T-helper 1 cell treated with Interleukin-12 subunit alpha and Interleukin-12 subunit beta and Interleukin-4 antibody, amounts not matched to agents 30 ng/mL and 1 ng/mL, for 36 hours (primary cell): ENCODE measurements at regions not wholly inside any gene's neighbourhood (a gene's known extent, or its start where the extent isn't known, plus 50 kb on each side); places are given as distances from the start of the nearest gene placed in this dataset.

Experiments used
- intact Hi-C: fragments of 100-400 bp; cut with micrococcal nuclease; formaldehyde crosslinking; loops from one replicate; pipeline ENCODE4 v1.15.1; 2024

- intact Hi-C loops: loop anchor here (1.0 to 2.0 kb wide), 3 partner anchors 40 to 164 kb away; partner anchors contain the start of gene NOC3L
Measured at GRCh38 chr10:94279835-94280709, 82.7 kb downstream of the NOC3L start.

- intact Hi-C loops: loop anchor here (2.0 kb wide), 1 partner anchor 81 kb away; the partner anchor contains the start of gene NOC3L
Measured at GRCh38 chr10:94281654-94282053, 81.1 kb downstream of the NOC3L start.

- intact Hi-C loops: no loop called here
Measured at GRCh38 chr10:94282369-94282768, 80.4 kb downstream of the NOC3L start.
